CD4-positive, CD25-positive, alpha-beta regulatory T cell (primary cell): ENCODE measurements at regions not wholly inside any gene's neighbourhood (a gene's known extent, or its start where the extent isn't known, plus 50 kb on each side); places are given as distances from the start of the nearest gene placed in this dataset.

Source experiments
- ATAC-seq, 2 donors: fragments of 150-1000 bp; cut with Tn5 transposase; one replicate each; pipeline ENCODE4 v1.10.0; 2021; ENCODE audit warnings: low read depth in 2 of 2, moderate number of reproducible peaks in 2 of 2, moderate library complexity in 1 of 2
- DNase-seq, 3 donors: peaks; one replicate each; pipeline versions ENCODE4 v3.0.0 to v3.0.0-alpha.2; 2012 to 2022; ENCODE audit warnings: mixed read lengths in 1 of 3
- H3K27ac ChIP-seq: one replicate; pipeline ENCODE4 v1.7.0; 2013; ENCODE audit warnings: mild to moderate bottlenecking, low read length; ENCODE audit not compliant: insufficient read depth, poor library complexity, severe bottlenecking
- H3K27me3 ChIP-seq: one replicate; pipeline ENCODE4 v1.7.0; 2013; ENCODE audit warnings: low read length; ENCODE audit not compliant: control insufficient read depth, insufficient read depth
- H3K36me3 ChIP-seq: one replicate; pipeline ENCODE4 v1.7.0; 2013; ENCODE audit warnings: mild to moderate bottlenecking, low read length, moderate library complexity; ENCODE audit not compliant: control insufficient read depth, insufficient read depth
- H3K4me1 ChIP-seq: 2 replicates; pipeline ENCODE4 v1.7.0; 2013; ENCODE audit warnings: mild to moderate bottlenecking, low read length; ENCODE audit not compliant: insufficient read depth, control insufficient read depth, poor library complexity, severe bottlenecking
- H3K4me3 ChIP-seq: one replicate; pipeline ENCODE4 v1.7.0; 2013; ENCODE audit warnings: low read depth, mild to moderate bottlenecking, low read length, moderate library complexity
- H3K9me3 ChIP-seq, 2 experiments: 1 replicate in 1 of 2; 2 replicates in 1 of 2; pipeline ENCODE4 v1.7.0; 2013; ENCODE audit warnings: low read length in 2 of 2, mild to moderate bottlenecking in 1 of 2, moderate library complexity in 1 of 2; ENCODE audit not compliant: control insufficient read depth in 2 of 2
- H3K27ac Mint-ChIP-seq, 3 donors: one replicate each; pipeline ENCODE4 v1.8.0; 2020 to 2022; ENCODE audit warnings: mild to moderate bottlenecking in 3 of 3, mixed read lengths in 3 of 3, moderate library complexity in 2 of 3
- H3K27me3 Mint-ChIP-seq: one replicate; pipeline ENCODE4 v1.8.0; 2022; ENCODE audit warnings: mild to moderate bottlenecking, mixed read lengths
- H3K36me3 Mint-ChIP-seq: one replicate; pipeline ENCODE4 v1.8.0; 2020; ENCODE audit warnings: mixed read lengths
- H3K4me1 Mint-ChIP-seq, 4 donors: one replicate each; pipeline ENCODE4 v1.8.0; 2020 to 2022; ENCODE audit warnings: mixed read lengths in 4 of 4, mild to moderate bottlenecking in 1 of 4
- H3K4me3 Mint-ChIP-seq, 4 donors: one replicate each; pipeline ENCODE4 v1.8.0; 2020 to 2022; ENCODE audit warnings: mild to moderate bottlenecking in 4 of 4, mixed read lengths in 4 of 4, moderate library complexity in 3 of 4
- H3K9me3 Mint-ChIP-seq, 7 donors: one replicate each; pipeline ENCODE4 v1.8.0; 2020 to 2022; ENCODE audit warnings: mixed read lengths in 7 of 7, mild to moderate bottlenecking in 3 of 7, moderate library complexity in 2 of 7

GRCh38 chr5:97888439-97888838 lies 705.4 kb upstream of the RIOK2 start:
- Histone ChIP-seq H3K4me3 (no peak overlapping the region), H3K4me1 (no peaks in the 10 kb centered on the region), H3K27ac (no peak overlapping the region), H3K36me3 (no peaks in the 10 kb centered on the region), H3K27me3 (no peaks in the 10 kb centered on the region), H3K9me3 (no peaks in the 10 kb centered on the region)
- no peak overlapping the region for H3K27ac Mint-ChIP-seq
- H3K27me3 Mint-ChIP-seq: no peaks in the 10 kb centered on the region
- DNase-seq (no peak), ATAC-seq (no peak)
- H3K4me1 Mint-ChIP-seq: no peaks in the 10 kb centered on the region
- H3K36me3 Mint-ChIP-seq: no peaks in the 10 kb centered on the region
- H3K9me3 Mint-ChIP-seq: peaks cover 0 to 6% (median 0%) of the 10 kb centered on the region in 7 donors
- H3K4me3 Mint-ChIP-seq: no peak overlapping the region

- H3K4me1 Mint-ChIP-seq: no peaks in the 10 kb centered on the region
- Histone ChIP-seq H3K9me3 (no peaks in the 10 kb centered on the region), H3K27me3 (no peaks in the 10 kb centered on the region), H3K4me1 (no peaks in the 10 kb centered on the region), H3K4me3 (no peak overlapping the region), H3K27ac (no peak overlapping the region), H3K36me3 (no peaks in the 10 kb centered on the region)
- no peak overlapping the region for H3K27ac Mint-ChIP-seq
- no peaks in the 10 kb centered on the region for H3K36me3 Mint-ChIP-seq
- DNase-seq (no peak), ATAC-seq (no peak)
- no peak overlapping the region for H3K4me3 Mint-ChIP-seq
- H3K27me3 Mint-ChIP-seq: no peaks in the 10 kb centered on the region
- H3K9me3 Mint-ChIP-seq: peaks cover 0 to 6% (median 0%) of the 10 kb centered on the region in 7 donors
These were observed 708.9 kb upstream of the RIOK2 start for GRCh38 chr5:97891971-97892370.

- Histone ChIP-seq H3K27me3 (no peaks in the 10 kb centered on the region), H3K4me1 (no peaks in the 10 kb centered on the region), H3K27ac (no peak overlapping the region), H3K4me3 (no peak overlapping the region), H3K36me3 (no peaks in the 10 kb centered on the region), H3K9me3 (peaks cover 0 to 2% of the 10 kb centered on the region in 2 experiments)
- ATAC-seq (no peak), DNase-seq (no peak)
- Mint-ChIP-seq H3K9me3 (peaks cover 0 to 13% (median 3%) of the 10 kb centered on the region in 7 donors), H3K27ac (no peak overlapping the region), H3K4me3 (no peak overlapping the region), H3K27me3 (no peaks in the 10 kb centered on the region), H3K4me1 (no peaks in the 10 kb centered on the region), H3K36me3 (no peaks in the 10 kb centered on the region)
These were observed 720.7 kb upstream of the RIOK2 start for GRCh38 chr5:97903742-97904141.

- H3K27me3 Mint-ChIP-seq: no peaks in the 10 kb centered on the region
- Histone ChIP-seq H3K4me1 (no peaks in the 10 kb centered on the region), H3K9me3 (peaks cover 0 to 2% of the 10 kb centered on the region in 2 experiments), H3K4me3 (no peak overlapping the region), H3K27me3 (no peaks in the 10 kb centered on the region), H3K36me3 (no peaks in the 10 kb centered on the region), H3K27ac (no peak overlapping the region)
- no peak for ATAC-seq
- peaks cover 0 to 13% (median 3%) of the 10 kb centered on the region in 7 donors for H3K9me3 Mint-ChIP-seq
- no peak overlapping the region for H3K27ac Mint-ChIP-seq
- no peaks in the 10 kb centered on the region for H3K36me3 Mint-ChIP-seq
- DNase-seq: no peak
- no peaks in the 10 kb centered on the region for H3K4me1 Mint-ChIP-seq
- no peak overlapping the region for H3K4me3 Mint-ChIP-seq
These were observed 723.1 kb upstream of the RIOK2 start for GRCh38 chr5:97906135-97906534.

GRCh38 chr5:97907646-97908400 lies 724.8 kb upstream of the RIOK2 start:
- Mint-ChIP-seq H3K9me3 (peaks cover 0 to 13% (median 3%) of the 10 kb centered on the region in 7 donors), H3K27ac (no peak overlapping the region), H3K4me1 (no peaks in the 10 kb centered on the region), H3K4me3 (no peak overlapping the region), H3K27me3 (no peaks in the 10 kb centered on the region), H3K36me3 (no peaks in the 10 kb centered on the region)
- Histone ChIP-seq H3K4me1 (no peaks in the 10 kb centered on the region), H3K27me3 (no peaks in the 10 kb centered on the region), H3K27ac (no peak overlapping the region), H3K4me3 (no peak overlapping the region), H3K9me3 (peaks cover 0 to 2% of the 10 kb centered on the region in 2 experiments), H3K36me3 (no peaks in the 10 kb centered on the region)
- ATAC-seq: no peak
- no peak for DNase-seq

- Mint-ChIP-seq H3K4me1 (no peaks in the 10 kb centered on the region), H3K9me3 (peaks cover 0 to 6% (median 3%) of the 10 kb centered on the region in 7 donors), H3K27ac (no peak overlapping the region), H3K4me3 (no peak overlapping the region), H3K27me3 (no peaks in the 10 kb centered on the region), H3K36me3 (no peaks in the 10 kb centered on the region)
- H3K4me1 ChIP-seq: no peaks in the 10 kb centered on the region
- ATAC-seq: no peak
- no peaks in the 10 kb centered on the region for H3K36me3 ChIP-seq
- DNase-seq: no peak
- no peaks in the 10 kb centered on the region for H3K9me3 ChIP-seq
- H3K27me3 ChIP-seq: no peaks in the 10 kb centered on the region
- H3K4me3 ChIP-seq: no peak overlapping the region
- H3K27ac ChIP-seq: no peak overlapping the region
These were observed 726.5 kb upstream of the RIOK2 start for GRCh38 chr5:97909541-97909940.

GRCh38 chr5:97914483-97914882 lies 731.4 kb upstream of the RIOK2 start:
- H3K4me1 Mint-ChIP-seq: no peaks in the 10 kb centered on the region
- ATAC-seq: no peak
- no peaks in the 10 kb centered on the region for H3K36me3 ChIP-seq

GRCh38 chr5:97915106-97915505 lies 732.1 kb upstream of the RIOK2 start:
- Histone ChIP-seq H3K4me1 (no peaks in the 10 kb centered on the region), H3K9me3 (no peaks in the 10 kb centered on the region), H3K27me3 (no peaks in the 10 kb centered on the region), H3K27ac (no peak overlapping the region), H3K4me3 (no peak overlapping the region), H3K36me3 (no peaks in the 10 kb centered on the region)
- no peak for ATAC-seq
- Mint-ChIP-seq H3K9me3 (peaks cover 0 to 4% (median 0%) of the 10 kb centered on the region in 7 donors), H3K27me3 (no peaks in the 10 kb centered on the region), H3K4me1 (no peaks in the 10 kb centered on the region), H3K4me3 (no peak overlapping the region), H3K27ac (no peak overlapping the region), H3K36me3 (no peaks in the 10 kb centered on the region)
- no peak for DNase-seq

More at GRCh38 chr5:97914483-97914882, 731.4 kb upstream of the RIOK2 start:
- Histone ChIP-seq H3K27ac (no peak overlapping the region), H3K4me3 (no peak overlapping the region), H3K4me1 (no peaks in the 10 kb centered on the region), H3K9me3 (no peaks in the 10 kb centered on the region), H3K27me3 (no peaks in the 10 kb centered on the region)
- no peaks in the 10 kb centered on the region for H3K36me3 Mint-ChIP-seq
- no peak overlapping the region for H3K4me3 Mint-ChIP-seq
- no peak overlapping the region for H3K27ac Mint-ChIP-seq
- H3K9me3 Mint-ChIP-seq: peaks cover 0 to 4% (median 0%) of the 10 kb centered on the region in 7 donors
- no peaks in the 10 kb centered on the region for H3K27me3 Mint-ChIP-seq
- no peak for DNase-seq
